ENCODE measurements at regions not wholly inside any gene's neighbourhood (a gene's known extent, or its start where the extent isn't known, plus 50 kb on each side); places are given as distances from the start of the nearest gene placed in this dataset.

DNA sequence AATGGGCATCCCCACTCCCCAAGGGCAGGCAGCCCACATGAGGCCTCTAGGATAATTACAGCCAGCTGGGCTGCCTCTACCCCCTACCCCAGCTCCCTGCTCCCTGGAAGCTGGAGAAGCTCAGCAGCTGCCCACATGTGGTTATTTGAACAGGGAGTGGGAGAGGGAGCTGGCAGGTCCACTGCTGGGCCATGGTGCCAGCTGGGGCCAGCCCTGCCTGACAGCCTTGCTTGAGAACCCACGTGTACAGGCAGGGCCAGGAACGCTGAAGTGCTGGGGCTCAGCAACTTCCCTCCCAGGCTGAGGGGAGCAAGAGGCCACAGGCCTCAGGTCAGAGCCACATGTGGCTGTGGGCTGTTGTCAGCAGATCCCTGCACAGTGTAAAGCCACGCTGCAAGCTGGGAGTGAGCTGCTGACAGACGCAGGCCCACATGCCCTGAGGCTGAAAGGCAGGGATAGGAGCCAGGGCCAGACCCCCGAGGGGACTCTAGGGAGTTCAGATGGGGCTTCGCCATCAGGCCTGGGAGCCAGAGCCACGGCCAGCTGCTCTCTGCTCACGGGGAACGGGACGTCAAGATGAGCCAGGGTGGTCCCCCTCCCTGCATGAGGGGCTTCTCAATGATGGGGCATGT lies 129.0 kb downstream of the SYF2 start:
- no peak overlapping the region for H2BK15ac ChIP-seq (ENCODE audit: low read depth, low read length)
- peak overlapping the region; percentile 5 for H2AK9ac ChIP-seq (replicated peaks; ENCODE audit: low read depth, low read length, poor library complexity)
- H3K18ac ChIP-seq (ENCODE audit: low read depth, low read length), result no peak overlapping the region
- H3K27me3 ChIP-seq (ENCODE audit: control insufficient read depth, insufficient read depth, low read length), result peaks cover 45% of the 10 kb centered on the region
- no peak overlapping the region for H3K27ac ChIP-seq (ENCODE audit: insufficient read depth, low read length)
- WGBS, 2 experiments (ENCODE audit: extremely low coverage in 2 of 2, insufficient read length in 1 of 2), result 14% methylated on average over 7 of the region's 10 CpGs; no CpG with 5 or more reads in 1 of the 2 experiments
- no peak overlapping the region for H2AK5ac ChIP-seq (ENCODE audit: low read depth, low read length)
- no peak for TF ChIP-seq POLR2A (IDR thresholded peaks at IDR 0.05; ENCODE audit: low read depth, low read length)
- no peak for TF ChIP-seq ELK1 (IDR thresholded peaks at IDR 0.05; ENCODE audit: borderline replicate concordance, low read depth, low read length)
- TF ChIP-seq MAFK (IDR thresholded peaks at IDR 0.05; ENCODE audit: low read depth, low read length), result no peak
- no peak for TF ChIP-seq FOS (IDR thresholded peaks at IDR 0.05; ENCODE audit: low read depth, low read length)
- TF ChIP-seq RAD21 (IDR thresholded peaks at IDR 0.05; ENCODE audit: low read length), result no peak
- no peak for TF ChIP-seq CTCF (conservative IDR thresholded peaks at IDR 0.05; ENCODE audit: low read depth, low read length)
- TF ChIP-seq NFE2L2 (IDR thresholded peaks at IDR 0.05; ENCODE audit: low read depth, low read length), result no peak
- no peak for TF ChIP-seq BHLHE40 (IDR thresholded peaks at IDR 0.05; ENCODE audit: low read depth, low read length)
- no peak overlapping the region for H4K91ac ChIP-seq (ENCODE audit: insufficient read depth, low read depth, low read length)
- intact Hi-C loops (cut with micrococcal nuclease) (no loop called here), dilution Hi-C loops (cut with HindIII; ENCODE audit: low sequenced_read_pairs, unreplicated experiment) (no loop called here), in situ Hi-C loops (cut with MboI; ENCODE audit: low sequenced_read_pairs) (loop anchor here (5.0 kb wide), 2 partner anchors 171 to 251 kb away; partner anchors contain the start of gene RUNX3)
- no peaks in the 10 kb centered on the region for H3K9me3 ChIP-seq (ENCODE audit: control insufficient read depth, insufficient read depth, low read length)
- H2BK20ac ChIP-seq (ENCODE audit: low read depth, low read length), result no peak overlapping the region
- H3K23ac ChIP-seq (ENCODE audit: low read depth, low read length), result no peak overlapping the region
- CTCF ChIA-PET, result no interaction called here
- POLR2A ChIA-PET (ENCODE audit: unreplicated experiment), result no interaction called here
- H3K36me3 ChIP-seq (ENCODE audit: control insufficient read depth, insufficient read depth, low read length), result no peaks in the 10 kb centered on the region
- no peak overlapping the region for H3K4ac ChIP-seq (ENCODE audit: low read depth, low read length)
- no peak overlapping the region for H3K56ac ChIP-seq (ENCODE audit: extremely low read depth, insufficient read depth, low read length)
- H3K4me1 ChIP-seq (ENCODE audit: control insufficient read depth, insufficient read depth, low read length), result 0 out of 2 replicates have a peak, but pooled peaks cover 2% of the 10 kb centered on the region
- no peaks in the 10 kb centered on the region for H3K79me1 ChIP-seq (ENCODE audit: low read depth in 1 of 2, low read length in 2 of 2)
- no peak for DNase-seq
- no peak overlapping the region for H2BK120ac ChIP-seq (ENCODE audit: low read depth, low read length)
- no peak for ATAC-seq (ENCODE audit: low read depth)
- no peak overlapping the region for H3K4me3 ChIP-seq (ENCODE audit: insufficient read depth, low read depth, low read length)
- H4K5ac ChIP-seq (ENCODE audit: low read depth, low read length), result no peak overlapping the region
- no TSS peak for BruUV-seq (replicated peaks)
- no peak overlapping the region for H2BK5ac ChIP-seq (ENCODE audit: low read depth, low read length, poor library complexity, severe bottlenecking)
- no peak overlapping the region for H3K4me2 ChIP-seq (ENCODE audit: low read depth, low read length)
- H3K9me1 ChIP-seq (ENCODE audit: insufficient read depth, low read length), result peaks cover 3% of the 10 kb centered on the region; the same call in 1 of the 2 replicates
- H3K14ac ChIP-seq (replicated peaks; ENCODE audit: low read depth, low read length), result no peak overlapping the region
- H4K8ac ChIP-seq (ENCODE audit: low read depth in 2 of 2, low read length in 2 of 2), result no peak overlapping the region
- no peak overlapping the region for H2AFZ ChIP-seq (replicated peaks; ENCODE audit: low read length, poor library complexity)
- H4K20me1 ChIP-seq (ENCODE audit: insufficient read depth, low read length), result no peaks in the 10 kb centered on the region
- no peak overlapping the region for H3K9ac ChIP-seq (ENCODE audit: low read depth, low read length)

Data from IMR-90 (cell line).